ENCODE measurements at regions not wholly inside any gene's neighbourhood (a gene's known extent, or its start where the extent isn't known, plus 50 kb on each side); places are given as distances from the start of the nearest gene placed in this dataset.

DNA sequence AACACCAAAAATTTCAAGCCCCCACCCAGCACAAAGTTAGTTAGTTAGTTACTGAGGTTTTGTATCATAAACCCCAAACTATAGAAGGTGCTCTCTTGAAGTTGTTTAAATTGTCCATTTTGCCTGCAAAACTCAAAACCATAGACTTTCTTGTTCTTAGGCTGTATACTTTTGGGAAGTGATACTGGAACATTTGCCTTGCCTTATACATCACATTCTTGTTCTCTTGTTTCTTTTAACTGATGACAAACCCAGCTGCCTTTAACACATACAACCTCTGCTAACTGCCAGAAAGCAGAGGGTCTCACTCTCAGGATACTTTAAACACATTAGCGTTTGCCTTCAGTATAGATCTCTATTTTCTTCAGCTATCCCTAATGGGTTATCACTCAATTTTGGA, 570.5 kb downstream of the MRPL39 start:
- Histone ChIP-seq H3K9me3 (ENCODE audit: control insufficient read depth in 4 of 4, low read length in 3 of 4) (no peaks in the 10 kb centered on the region), H3K27me3 (ENCODE audit: control insufficient read depth in 4 of 4, insufficient read depth in 4 of 4, low read length in 3 of 4) (no peaks in the 10 kb centered on the region), H3K9ac (ENCODE audit: low read depth in 1 of 2, low read length in 2 of 2) (no peak overlapping the region), H3K27ac (ENCODE audit: low read depth in 1 of 2, low read length in 2 of 2) (no peak overlapping the region), H3K36me3 (ENCODE audit: control insufficient read depth in 4 of 4, insufficient read depth in 3 of 4, low read depth in 1 of 4, low read length in 3 of 4) (no peaks in the 10 kb centered on the region), H3K4me3 (ENCODE audit: low read depth in 1 of 3, low read length in 3 of 3) (no peak overlapping the region), H3K4me1 (ENCODE audit: control insufficient read depth in 4 of 4, insufficient read depth in 4 of 4, low read length in 3 of 4) (no peaks in the 10 kb centered on the region)
- no peak for DNase-seq (ENCODE audit: low spot score)
- WGBS = 91% methylated on average over 1 of the region's 1 CpG
- no peak for TF ChIP-seq TAF1 (conservative IDR thresholded peaks at IDR 0.05)
- TF ChIP-seq CTCF (IDR thresholded peaks at IDR 0.05; ENCODE audit: low read depth, low read length, missing input control) = no peak

DNA sequence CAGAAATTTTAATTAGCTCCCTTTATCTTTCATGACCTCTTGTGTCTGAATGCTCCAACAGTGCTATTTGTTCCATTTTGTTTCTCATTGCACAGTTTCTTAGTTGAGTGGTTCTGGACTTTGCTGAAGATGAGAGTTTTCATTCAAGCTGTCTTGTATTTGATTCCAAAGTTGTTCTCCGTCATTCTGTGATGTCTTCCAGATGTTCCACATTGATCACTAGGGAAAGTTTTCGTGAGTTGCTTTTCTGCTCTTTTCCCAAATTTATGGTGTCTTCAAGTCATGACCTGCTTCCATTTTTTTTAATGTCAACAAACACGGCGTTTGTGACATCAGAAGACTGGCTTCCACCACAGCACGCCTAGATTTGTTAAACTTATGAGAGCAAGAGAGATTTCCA, 575.5 kb downstream of the MRPL39 start:
- H3K4me1 ChIP-seq (ENCODE audit: control insufficient read depth in 4 of 4, insufficient read depth in 4 of 4, low read length in 3 of 4) = no peaks in the 10 kb centered on the region
- no peaks in the 10 kb centered on the region for H3K36me3 ChIP-seq (ENCODE audit: control insufficient read depth in 4 of 4, insufficient read depth in 3 of 4, low read depth in 1 of 4, low read length in 3 of 4)
- no peaks in the 10 kb centered on the region for H3K9me3 ChIP-seq (ENCODE audit: control insufficient read depth in 4 of 4, low read length in 3 of 4)
- H3K27me3 ChIP-seq (ENCODE audit: control insufficient read depth in 4 of 4, insufficient read depth in 4 of 4, low read length in 3 of 4) = no peaks in the 10 kb centered on the region
- 69% methylated on average over 5 of the region's 5 CpGs for whole genome bisulfite sequencing
- H3K27ac ChIP-seq (ENCODE audit: low read depth in 1 of 2, low read length in 2 of 2) = no peak overlapping the region
- TF ChIP-seq MAX (IDR thresholded peaks at IDR 0.05) = no peak
- no peak overlapping the region for H3K4me3 ChIP-seq (ENCODE audit: low read depth in 1 of 3, low read length in 3 of 3)
- DNase-seq (ENCODE audit: low spot score) = no peak
- H3K9ac ChIP-seq (ENCODE audit: low read depth in 1 of 2, low read length in 2 of 2) = no peak overlapping the region

GRCh38 chr21:25029580-25029979, 577.7 kb downstream of the MRPL39 start:
- no peak for DNase-seq (ENCODE audit: low spot score)
- 54% methylated on average over 3 of the region's 3 CpGs for WGBS
- TF ChIP-seq CTCF (IDR thresholded peaks at IDR 0.05; ENCODE audit: low read depth, low read length, missing input control) (no peak), FOXA1 (IDR thresholded peaks at IDR 0.05) (no peak), EGR1 (IDR thresholded peaks at IDR 0.05; ENCODE audit: low read depth in 2 of 2) (no peak), YY1 (IDR thresholded peaks at IDR 0.05) (no peak), JUND (IDR thresholded peaks at IDR 0.05) (no peak), GABPA (IDR thresholded peaks at IDR 0.05 in 1 of 2, conservative IDR thresholded peaks at IDR 0.05 in 1 of 2) (no peak), MAX (IDR thresholded peaks at IDR 0.05) (no peak), REST (IDR thresholded peaks at IDR 0.05) (no peak), FOXA2 (IDR thresholded peaks at IDR 0.05) (no peak), RXRA (IDR thresholded peaks at IDR 0.05) (no peak), TAF1 (conservative IDR thresholded peaks at IDR 0.05) (no peak), ZBTB33 (IDR thresholded peaks at IDR 0.05) (no peak), HNF4G (IDR thresholded peaks at IDR 0.05) (no peak), HNF4A (conservative IDR thresholded peaks at IDR 0.05) (no peak), RAD21 (IDR thresholded peaks at IDR 0.05) (no peak), NR2F2 (IDR thresholded peaks at IDR 0.05) (no peak), SP1 (IDR thresholded peaks at IDR 0.05) (no peak)
- TF ChIP-seq, protein P1, sequence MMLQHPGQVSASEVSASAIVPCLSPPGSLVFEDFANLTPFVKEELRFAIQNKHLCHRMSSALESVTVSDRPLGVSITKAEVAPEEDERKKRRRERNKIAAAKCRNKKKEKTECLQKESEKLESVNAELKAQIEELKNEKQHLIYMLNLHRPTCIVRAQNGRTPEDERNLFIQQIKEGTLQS (IDR thresholded peaks at IDR 0.05) = no peak
- Histone ChIP-seq H3K4me3 (ENCODE audit: low read depth in 1 of 3, low read length in 3 of 3) (no peak overlapping the region), H3K9ac (ENCODE audit: low read depth in 1 of 2, low read length in 2 of 2) (no peak overlapping the region), H3K27me3 (ENCODE audit: control insufficient read depth in 4 of 4, insufficient read depth in 4 of 4, low read length in 3 of 4) (no peaks in the 10 kb centered on the region), H3K4me1 (ENCODE audit: control insufficient read depth in 4 of 4, insufficient read depth in 4 of 4, low read length in 3 of 4) (no peaks in the 10 kb centered on the region), H3K36me3 (ENCODE audit: control insufficient read depth in 4 of 4, insufficient read depth in 3 of 4, low read depth in 1 of 4, low read length in 3 of 4) (no peaks in the 10 kb centered on the region), H3K9me3 (ENCODE audit: control insufficient read depth in 4 of 4, low read length in 3 of 4) (no peaks in the 10 kb centered on the region), H3K27ac (ENCODE audit: low read depth in 1 of 2, low read length in 2 of 2) (no peak overlapping the region)
